H9 (cell line): ENCODE measurements at regions not wholly inside any gene's neighbourhood (a gene's known extent, or its start where the extent isn't known, plus 50 kb on each side); places are given as distances from the start of the nearest gene placed in this dataset.

Experiments
- DNase-seq: peaks from one replicate; pipeline ENCODE4 v3.0.0-alpha.2; 2017
- H2AFZ ChIP-seq: one replicate; pipeline ENCODE4 v1.6.1; 2013; ENCODE audit warnings: mild to moderate bottlenecking, low read length, control low read depth, moderate library complexity
- H2AK5ac ChIP-seq: 2 replicates; pipeline ENCODE4 v1.6.1; 2013; ENCODE audit warnings: low read length, control low read depth, mixed read lengths; ENCODE audit not compliant: insufficient read length
- H2BK120ac ChIP-seq: one replicate; pipeline ENCODE4 v1.6.1; 2013; ENCODE audit warnings: low read depth, mild to moderate bottlenecking, low read length, control low read depth, inconsistent platforms; ENCODE audit not compliant: poor library complexity, severe bottlenecking
- H2BK12ac ChIP-seq: 2 replicates; pipeline ENCODE4 v1.6.1; 2013; ENCODE audit warnings: low read length, control low read depth, mixed read lengths, low read depth; ENCODE audit not compliant: insufficient read length
- H2BK15ac ChIP-seq: 2 replicates; pipeline ENCODE4 v1.6.1; 2013; ENCODE audit warnings: low read depth, low read length, control low read depth
- H2BK20ac ChIP-seq: one replicate; pipeline ENCODE4 v1.6.1; 2013; ENCODE audit warnings: low read depth, mild to moderate bottlenecking, low read length, control low read depth, inconsistent platforms; ENCODE audit not compliant: poor library complexity, severe bottlenecking
- H2BK5ac ChIP-seq: 2 replicates; pipeline ENCODE4 v1.6.1; 2013; ENCODE audit warnings: low read length, control low read depth, mixed read lengths; ENCODE audit not compliant: insufficient read length
- H3K14ac ChIP-seq: 2 replicates; pipeline ENCODE4 v1.6.1; 2013; ENCODE audit warnings: low read length, control low read depth; ENCODE audit not compliant: insufficient read depth
- H3K18ac ChIP-seq: 2 replicates; pipeline ENCODE4 v1.6.1; 2013; ENCODE audit warnings: low read depth, mild to moderate bottlenecking, mixed read lengths, low read length, control low read depth; ENCODE audit not compliant: insufficient read length
- H3K23ac ChIP-seq: 2 replicates; pipeline ENCODE4 v1.6.1; 2013; ENCODE audit warnings: low read length, control low read depth, mixed read lengths, low read depth; ENCODE audit not compliant: insufficient read length
- H3K23me2 ChIP-seq: 2 replicates; pipeline ENCODE4 v1.6.1; 2013; ENCODE audit warnings: low read depth, mild to moderate bottlenecking, mixed read lengths, low read length, control low read depth; ENCODE audit not compliant: insufficient read length, poor library complexity, severe bottlenecking
- H3K27ac ChIP-seq: 2 replicates; pipeline ENCODE4 v1.5.1; 2013; ENCODE audit warnings: low read length, control low read depth, mixed read lengths, low read depth; ENCODE audit not compliant: insufficient read length
- H3K27me3 ChIP-seq: 2 replicates; pipeline ENCODE4 v1.6.1; 2013; ENCODE audit warnings: low read length, control low read depth, inconsistent platforms; ENCODE audit not compliant: insufficient read depth
- H3K4ac ChIP-seq: 2 replicates; pipeline ENCODE4 v1.6.1; 2013; ENCODE audit warnings: low read depth, mild to moderate bottlenecking, control low read depth, inconsistent platforms, low read length, moderate library complexity
- H3K4me1 ChIP-seq: 2 replicates; pipeline ENCODE4 v1.6.1; 2013; ENCODE audit warnings: low read length, control low read depth, inconsistent platforms; ENCODE audit not compliant: insufficient read depth
- H3K4me2 ChIP-seq: 2 replicates; pipeline ENCODE4 v1.6.1; 2013; ENCODE audit warnings: low read length, control low read depth, mixed read lengths; ENCODE audit not compliant: insufficient read length, insufficient read depth
- H3K56ac ChIP-seq: 2 replicates; pipeline ENCODE4 v1.6.1; 2013; ENCODE audit warnings: low read depth, mild to moderate bottlenecking, mixed read lengths, low read length, control low read depth; ENCODE audit not compliant: insufficient read length
- H3K79me1 ChIP-seq: 2 replicates; pipeline ENCODE4 v1.6.1; 2013; ENCODE audit warnings: low read depth, mild to moderate bottlenecking, moderate library complexity, low read length, control low read depth, inconsistent platforms; ENCODE audit not compliant: insufficient read depth, poor library complexity, severe bottlenecking
- H3K79me2 ChIP-seq: 2 replicates; pipeline ENCODE4 v1.6.1; 2013; ENCODE audit warnings: low read length, control low read depth, inconsistent platforms; ENCODE audit not compliant: insufficient read depth
- H3K9ac ChIP-seq: 2 replicates; pipeline ENCODE4 v1.6.1; 2013; ENCODE audit warnings: low read length, control low read depth, mixed read lengths; ENCODE audit not compliant: insufficient read length; ENCODE audit errors: extremely low read depth
- H3K9me3 ChIP-seq: one replicate; pipeline ENCODE4 v1.6.1; 2013; ENCODE audit warnings: low read depth, low read length, inconsistent platforms; ENCODE audit not compliant: control insufficient read depth
- H3T11ph ChIP-seq: one replicate; pipeline ENCODE4 v1.6.1; 2013; ENCODE audit warnings: mild to moderate bottlenecking, low read length, control low read depth, inconsistent platforms
- H4K20me1 ChIP-seq: one replicate; pipeline ENCODE4 v1.6.1; 2013; ENCODE audit not compliant: control insufficient read depth, insufficient read length, insufficient read depth
- H4K5ac ChIP-seq: 2 replicates; pipeline ENCODE4 v1.6.1; 2013; ENCODE audit warnings: low read depth, mild to moderate bottlenecking, mixed read lengths, low read length, control low read depth; ENCODE audit not compliant: insufficient read length
- H4K8ac ChIP-seq: replicated peaks from 2 replicates; pipeline ENCODE4 v1.6.1; 2013; ENCODE audit warnings: low read length, control low read depth, mixed read lengths, low read depth; ENCODE audit not compliant: insufficient read length
- H4K91ac ChIP-seq: 2 replicates; pipeline ENCODE4 v1.6.1; 2013; ENCODE audit warnings: low read depth, mild to moderate bottlenecking, moderate library complexity, mixed read lengths, low read length, control low read depth; ENCODE audit not compliant: insufficient read length
- H3K27ac Mint-ChIP-seq, 3 experiments: 2 replicates in 2 of 3; 3 replicates in 1 of 3; pipeline ENCODE4 v1.8.0; 2020 to 2021; ENCODE audit warnings: mixed read lengths in 3 of 3, mild to moderate bottlenecking in 1 of 3, moderate library complexity in 1 of 3
- H3K27me3 Mint-ChIP-seq: 2 replicates; pipeline ENCODE4 v1.8.0; 2021; ENCODE audit warnings: low read depth, mild to moderate bottlenecking, moderate library complexity, mixed read lengths
- H3K36me3 Mint-ChIP-seq, 3 experiments: 2 replicates in 2 of 3; 3 replicates in 1 of 3; pipeline ENCODE4 v1.8.0; 2020 to 2021; ENCODE audit warnings: low read depth in 3 of 3, mixed read lengths in 3 of 3; ENCODE audit not compliant: insufficient read depth in 1 of 3
- H3K4me1 Mint-ChIP-seq, 2 experiments: 2 replicates each; pipeline ENCODE4 v1.8.0; 2020; ENCODE audit warnings: mixed read lengths in 2 of 2
- H3K4me3 Mint-ChIP-seq, 2 experiments: 2 replicates in 1 of 2; 3 replicates in 1 of 2; pipeline ENCODE4 v1.8.0; 2020 to 2021; ENCODE audit warnings: mild to moderate bottlenecking in 2 of 2, mixed read lengths in 2 of 2, moderate library complexity in 1 of 2
- H3K9me3 Mint-ChIP-seq, 2 experiments: 2 replicates in 1 of 2; 3 replicates in 1 of 2; pipeline ENCODE4 v1.8.0; 2020; ENCODE audit warnings: mild to moderate bottlenecking in 2 of 2, mixed read lengths in 2 of 2, moderate library complexity in 1 of 2
- CTCF ChIP-seq: fragments of 200-600 bp; sonication (generic); conservative IDR thresholded peaks from 3 replicates; pipeline ENCODE4 v1.8.0; 2021; ENCODE audit warnings: antibody characterized with exemption, mild to moderate bottlenecking
- WGBS: extraction: QIAGEN DNeasy Blood & Tissue Kit; methylation state at CpG from one replicate; pipeline ENCODE4 v1.1.7; 2013; ENCODE audit warnings: missing lambda C conversion rate, low lambda C conversion rate, mixed read lengths; ENCODE audit not compliant: insufficient read length; ENCODE audit errors: extremely low coverage; 5-methylcytosine and 5-hydroxymethylcytosine counted together

GRCh38 chr4:111475001-111475400 lies 670.3 kb upstream of the FAM241A start:
- Mint-ChIP-seq H3K9me3 (no peaks in the 10 kb centered on the region), H3K4me1 (no peaks in the 10 kb centered on the region), H3K36me3 (no peaks in the 10 kb centered on the region), H3K4me3 (no peak overlapping the region), H3K27ac (no peak overlapping the region), H3K27me3 (no peaks in the 10 kb centered on the region)
- no peak overlapping the region for H4K8ac ChIP-seq
- H2BK120ac ChIP-seq: no peak overlapping the region
- H3K56ac ChIP-seq: no peak overlapping the region
- no CpG with 5 or more reads among the region's 5 CpGs for WGBS
- peak; percentile 66 for DNase-seq
- H3T11ph ChIP-seq: no peak overlapping the region
- no peaks in the 10 kb centered on the region for H3K9me3 ChIP-seq
- no peaks in the 10 kb centered on the region for H3K4me1 ChIP-seq
- H3K79me2 ChIP-seq: no peaks in the 10 kb centered on the region
- H3K14ac ChIP-seq: no peak overlapping the region
- H3K23me2 ChIP-seq: no peaks in the 10 kb centered on the region
- no peak overlapping the region for H2BK12ac ChIP-seq
- H3K27ac ChIP-seq: no peak overlapping the region
- H2AFZ ChIP-seq: no peak overlapping the region
- no peak overlapping the region for H2BK20ac ChIP-seq
- no peak overlapping the region for H4K91ac ChIP-seq
- peak; percentile 81 for TF ChIP-seq CTCF
- H3K9ac ChIP-seq: no peak overlapping the region
- H3K27me3 ChIP-seq: no peaks in the 10 kb centered on the region
- H4K20me1 ChIP-seq: no peaks in the 10 kb centered on the region
- no peak overlapping the region for H4K5ac ChIP-seq
- H3K4ac ChIP-seq: no peak overlapping the region
- no peak overlapping the region for H3K4me2 ChIP-seq
- H2BK5ac ChIP-seq: no peak overlapping the region
- no peaks in the 10 kb centered on the region for H3K79me1 ChIP-seq
- no peak overlapping the region for H2AK5ac ChIP-seq
- no peak overlapping the region for H3K18ac ChIP-seq
- H2BK15ac ChIP-seq: no peak overlapping the region
- no peak overlapping the region for H3K23ac ChIP-seq
